ENCODE measurements at regions not wholly inside any gene's neighbourhood (a gene's known extent, or its start where the extent isn't known, plus 50 kb on each side); places are given as distances from the start of the nearest gene placed in this dataset.

- no peak for TF ChIP-seq CTCF (IDR thresholded peaks at IDR 0.05; ENCODE audit: borderline replicate concordance, extremely low read depth, low read length, poor library complexity, severe bottlenecking)
- no peak for TF ChIP-seq EZH2 (IDR thresholded peaks at IDR 0.05; ENCODE audit: borderline replicate concordance, low read depth, low read length, severe bottlenecking)
Observed at GRCh38 chr4:125392694-125393093, 77.9 kb downstream of the FAT4 start.
